ENCODE measurements at regions not wholly inside any gene's neighbourhood (a gene's known extent, or its start where the extent isn't known, plus 50 kb on each side); places are given as distances from the start of the nearest gene placed in this dataset.
"Not testable (repeated sequence)": the region's sequence is repeated elsewhere in the genome, so short reads cannot be mapped to it uniquely, and the experiment has no call there.

- H3K4me1 ChIP-seq (ENCODE audit: control insufficient read depth in 1 of 2, insufficient read depth in 2 of 2, low read length in 2 of 2): not testable (repeated sequence)
- H3K4me3 ChIP-seq (ENCODE audit: low read depth in 1 of 2, low read length in 2 of 2): peak overlapping the region; percentile 16 to 84
These were observed 75.2 kb upstream of the ERV3-1 start for GRCh38 chr7:65081669-65082055.

GRCh38 chr7:65080799-65081668, 74.5 kb upstream of the ERV3-1 start:
- H3K9me3 ChIP-seq (ENCODE audit: control insufficient read depth in 1 of 2, low read length in 2 of 2); H3K4me1 ChIP-seq (ENCODE audit: control insufficient read depth in 1 of 2, insufficient read depth in 2 of 2, low read length in 2 of 2); H3K36me3 ChIP-seq (ENCODE audit: control insufficient read depth in 1 of 2, insufficient read depth in 2 of 2, low read length in 2 of 2); H3K27me3 ChIP-seq (ENCODE audit: low read depth, low read length): not testable (repeated sequence)
- Histone ChIP-seq H3K27ac (ENCODE audit: low read length) (peak overlapping the region; percentile 16), H3K4me3 (ENCODE audit: low read depth in 1 of 2, low read length in 2 of 2) (peak overlapping the region; percentile 44 to 84)

More at GRCh38 chr7:65081669-65082055, 75.2 kb upstream of the ERV3-1 start:
- H3K9me3 ChIP-seq (ENCODE audit: control insufficient read depth in 1 of 2, low read length in 2 of 2); H3K36me3 ChIP-seq (ENCODE audit: control insufficient read depth in 1 of 2, insufficient read depth in 2 of 2, low read length in 2 of 2); H3K27ac ChIP-seq (ENCODE audit: low read length); H3K27me3 ChIP-seq (ENCODE audit: low read depth, low read length): not testable (repeated sequence)

GRCh38 chr7:65074959-65075358, 68.5 kb upstream of the ERV3-1 start:
- H3K27me3 ChIP-seq (ENCODE audit: low read depth, low read length); H3K4me1 ChIP-seq (ENCODE audit: control insufficient read depth in 1 of 2, insufficient read depth in 2 of 2, low read length in 2 of 2); H3K4me3 ChIP-seq (ENCODE audit: low read depth in 1 of 2, low read length in 2 of 2); H3K36me3 ChIP-seq (ENCODE audit: control insufficient read depth in 1 of 2, insufficient read depth in 2 of 2, low read length in 2 of 2); H3K27ac ChIP-seq (ENCODE audit: low read length); H3K9me3 ChIP-seq (ENCODE audit: control insufficient read depth in 1 of 2, low read length in 2 of 2): not testable (repeated sequence)

GRCh38 chr7:65073160-65073559, 66.7 kb upstream of the ERV3-1 start:
- not testable (repeated sequence) for H3K27ac ChIP-seq (ENCODE audit: low read length); H3K4me1 ChIP-seq (ENCODE audit: control insufficient read depth in 1 of 2, insufficient read depth in 2 of 2, low read length in 2 of 2); H3K9me3 ChIP-seq (ENCODE audit: control insufficient read depth in 1 of 2, low read length in 2 of 2); H3K36me3 ChIP-seq (ENCODE audit: control insufficient read depth in 1 of 2, insufficient read depth in 2 of 2, low read length in 2 of 2); H3K4me3 ChIP-seq (ENCODE audit: low read depth in 1 of 2, low read length in 2 of 2); H3K27me3 ChIP-seq (ENCODE audit: low read depth, low read length)

DNA sequence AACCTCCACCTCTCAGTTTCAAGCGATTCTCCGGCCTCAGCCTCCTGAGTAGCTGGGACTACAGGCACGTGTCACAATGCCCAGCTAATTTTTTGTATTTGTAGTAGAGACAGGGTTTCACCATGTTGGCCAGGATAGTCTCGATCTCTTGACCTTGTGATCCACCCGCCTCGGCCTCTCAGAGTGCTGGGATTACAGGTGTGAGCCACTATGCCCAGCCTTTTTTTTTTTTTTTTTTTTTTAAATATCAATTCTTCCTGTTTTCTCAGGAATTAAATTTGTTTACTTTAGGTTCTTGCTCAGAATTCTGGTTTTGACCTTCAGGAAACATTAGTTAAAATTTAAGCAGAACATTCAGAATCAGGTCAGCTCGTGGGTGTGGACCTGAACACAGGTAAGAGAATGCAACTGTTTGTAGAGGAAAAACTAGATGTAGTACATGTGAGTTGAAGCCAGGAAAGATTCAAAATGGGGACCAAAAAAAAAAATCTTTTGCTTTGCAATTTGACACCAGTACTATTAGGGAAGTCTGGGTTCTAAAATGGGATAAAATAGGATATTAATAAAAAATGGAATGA, 65.5 kb upstream of the ERV3-1 start:
- H3K4me3 ChIP-seq (ENCODE audit: low read depth in 1 of 2, low read length in 2 of 2); H3K27me3 ChIP-seq (ENCODE audit: low read depth, low read length); H3K27ac ChIP-seq (ENCODE audit: low read length); H3K9me3 ChIP-seq (ENCODE audit: control insufficient read depth in 1 of 2, low read length in 2 of 2); H3K36me3 ChIP-seq (ENCODE audit: control insufficient read depth in 1 of 2, insufficient read depth in 2 of 2, low read length in 2 of 2); H3K4me1 ChIP-seq (ENCODE audit: control insufficient read depth in 1 of 2, insufficient read depth in 2 of 2, low read length in 2 of 2): not testable (repeated sequence)

- H3K36me3 ChIP-seq (ENCODE audit: control insufficient read depth in 1 of 2, insufficient read depth in 2 of 2, low read length in 2 of 2); H3K27ac ChIP-seq (ENCODE audit: low read length): not testable (repeated sequence)
These were observed 63.0 kb upstream of the ERV3-1 start for GRCh38 chr7:65069476-65069875.

DNA sequence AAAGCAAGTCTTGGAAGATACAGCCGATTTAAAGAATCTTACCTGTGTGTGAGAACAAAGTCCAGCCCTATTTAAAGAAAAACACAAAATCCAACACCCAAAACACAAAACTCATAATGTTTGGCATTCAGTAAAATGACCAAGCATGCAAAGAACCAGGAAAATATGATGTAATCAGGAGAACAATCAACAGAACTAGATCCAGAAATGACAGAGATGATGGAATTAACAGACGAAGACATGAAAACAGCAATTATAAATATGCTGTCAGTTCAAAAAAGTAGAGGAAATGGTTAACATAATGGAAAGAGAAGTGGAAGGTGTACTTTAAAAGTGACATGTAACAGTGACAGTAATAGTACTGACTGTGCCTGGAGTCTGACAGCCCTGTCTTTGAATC, 56.1 kb upstream of the ERV3-1 start:
- not testable (repeated sequence) for H3K4me1 ChIP-seq (ENCODE audit: control insufficient read depth in 1 of 2, insufficient read depth in 2 of 2, low read length in 2 of 2); H3K4me3 ChIP-seq (ENCODE audit: low read depth in 1 of 2, low read length in 2 of 2); H3K27me3 ChIP-seq (ENCODE audit: low read depth, low read length); H3K36me3 ChIP-seq (ENCODE audit: control insufficient read depth in 1 of 2, insufficient read depth in 2 of 2, low read length in 2 of 2); H3K9me3 ChIP-seq (ENCODE audit: control insufficient read depth in 1 of 2, low read length in 2 of 2); H3K27ac ChIP-seq (ENCODE audit: low read length)

More at GRCh38 chr7:65069476-65069875, 63.0 kb upstream of the ERV3-1 start:
- H3K9me3 ChIP-seq (ENCODE audit: control insufficient read depth in 1 of 2, low read length in 2 of 2); H3K4me3 ChIP-seq (ENCODE audit: low read depth in 1 of 2, low read length in 2 of 2); H3K27me3 ChIP-seq (ENCODE audit: low read depth, low read length); H3K4me1 ChIP-seq (ENCODE audit: control insufficient read depth in 1 of 2, insufficient read depth in 2 of 2, low read length in 2 of 2): not testable (repeated sequence)

GRCh38 chr7:65059247-65059646, 52.8 kb upstream of the ERV3-1 start:
- not testable (repeated sequence) for H3K4me1 ChIP-seq (ENCODE audit: control insufficient read depth in 1 of 2, insufficient read depth in 2 of 2, low read length in 2 of 2); H3K9me3 ChIP-seq (ENCODE audit: control insufficient read depth in 1 of 2, low read length in 2 of 2)

More at GRCh38 chr7:65059247-65059646, 52.8 kb upstream of the ERV3-1 start:
- H3K27ac ChIP-seq (ENCODE audit: low read length); H3K36me3 ChIP-seq (ENCODE audit: control insufficient read depth in 1 of 2, insufficient read depth in 2 of 2, low read length in 2 of 2); H3K27me3 ChIP-seq (ENCODE audit: low read depth, low read length); H3K4me3 ChIP-seq (ENCODE audit: low read depth in 1 of 2, low read length in 2 of 2): not testable (repeated sequence)

All from muscle layer of duodenum (tissue), 2 donors.